Adrenal gland (tissue), 9 donors: ENCODE measurements at regions not wholly inside any gene's neighbourhood (a gene's known extent, or its start where the extent isn't known, plus 50 kb on each side); places are given as distances from the start of the nearest gene placed in this dataset.

ENCODE experiments used
- DNase-seq, 7 donors: peaks; one replicate each; pipeline ENCODE4 v3.0.0-alpha.2; 2019 to 2020
- H3K27ac ChIP-seq, 5 donors: fragments of 200-600 bp; sonication (generic) in 4 of 5; 1 replicate in 3 of 5; 2 replicates in 2 of 5; pipeline versions ENCODE4 v1.5.1 to v1.8.0; 2016 to 2020; ENCODE audit warnings: mild to moderate bottlenecking in 1 of 5
- H3K27me3 ChIP-seq: fragments of 200-600 bp; 2 replicates; pipeline ENCODE4 v1.8.0; 2021
- H3K36me3 ChIP-seq, 2 donors: fragments of 200-600 bp; replicated peaks in 1 of 2; 1 replicate in 1 of 2; 2 replicates in 1 of 2; pipeline versions ENCODE4 v1.5.1 to v1.8.0; 2018 to 2022
- H3K4me1 ChIP-seq, 2 donors: fragments of 200-600 bp; replicated peaks in 1 of 2; 1 replicate in 1 of 2; 2 replicates in 1 of 2; pipeline versions ENCODE4 v1.5.1 to v1.8.0; 2018 to 2021
- H3K4me3 ChIP-seq, 4 donors: fragments of 200-600 bp; sonication (generic) in 3 of 4; one replicate each; pipeline ENCODE4 v1.5.1; 2016 to 2018
- H3K9me3 ChIP-seq, 3 donors: fragments of 200-600 bp; sonication (generic) in 1 of 3; replicated peaks in 1 of 3; 1 replicate in 2 of 3; 2 replicates in 1 of 3; pipeline versions ENCODE4 v1.5.1 to v1.8.0; 2016 to 2021
- CTCF ChIP-seq, 6 experiments: fragments of 450-650 bp in 4 of 6; fragments of 200-600 bp in 2 of 6; sonication (generic) in 1 of 6; IDR thresholded peaks; 1 replicate in 5 of 6; 2 replicates in 1 of 6; pipeline versions ENCODE4 v1.5.1 to v1.8.0; 2016 to 2021; ENCODE audit warnings: antibody characterized with exemption in 6 of 6, mild to moderate bottlenecking in 2 of 6, moderate library complexity in 1 of 6
- POLR2A ChIP-seq, 2 donors: fragments of 450-650 bp; IDR thresholded peaks; one replicate each; pipeline ENCODE4 v1.6.1; 2017; ENCODE audit warnings: antibody characterized with exemption in 2 of 2, mild to moderate bottlenecking in 2 of 2, moderate library complexity in 1 of 2
- whole genome bisulfite sequencing, 4 donors: extraction: QIAGEN DNeasy Blood & Tissue Kit in 2 of 4; methylation state at CpG; one replicate each; pipeline versions ENCODE4 v1.1.5 to v1.1.7; 2013 to 2017; 5-methylcytosine and 5-hydroxymethylcytosine counted together
- intact Hi-C, 2 donors: fragments of 100-400 bp; cut with DNase I; formaldehyde crosslinking; loops; one replicate each; pipeline versions ENCODE4 v1.14.1 to v1.15.0; 2022 to 2023
- donor health status: healthy with polysubstance abuse.
- donor health status: Bipolar disorder and iron deficiency.
- donor health status: DM: yes; HTN: yes; CAD: no.
- donor health status: DM: no; HTN: no; CAD: no.
- donor health status: DM: no; HTN: no; CAD: no.

- Histone ChIP-seq H3K9me3 (no peaks in the 10 kb centered on the region), H3K4me1 (peaks cover 0 to 10% of the 10 kb centered on the region in 2 donors), H3K4me3 (no peak overlapping the region), H3K27me3 (no peaks in the 10 kb centered on the region), H3K36me3 (no peaks in the 10 kb centered on the region), H3K27ac (no peak overlapping the region)
- TF ChIP-seq CTCF (IDR thresholded peaks at IDR 0.05) (no peak), POLR2A (IDR thresholded peaks at IDR 0.05) (no peak)
- intact Hi-C loops = no loop called here
- no peak for DNase-seq
- WGBS, 4 donors = 71 to 80% (median 77%) methylated on average over 3 of the region's 3 CpGs
These were observed 102.5 kb downstream of the SAMD9 start for GRCh38 chr7:93015101-93015778.

GRCh38 chr7:93014410-93014809 is 103.4 kb downstream of the SAMD9 start:
- 42 to 52% (median 47%) methylated on average over 1 of the region's 1 CpG for WGBS, 4 donors
- no peak overlapping the region for H3K27ac ChIP-seq
- TF ChIP-seq CTCF (IDR thresholded peaks at IDR 0.05) (no peak), POLR2A (IDR thresholded peaks at IDR 0.05) (no peak)
- intact Hi-C loops = no loop called here
- no peaks in the 10 kb centered on the region for H3K27me3 ChIP-seq
- no peaks in the 10 kb centered on the region for H3K9me3 ChIP-seq
- H3K4me1 ChIP-seq = peaks cover 0 to 10% of the 10 kb centered on the region in 2 donors
- H3K36me3 ChIP-seq = no peaks in the 10 kb centered on the region
- H3K4me3 ChIP-seq = no peak overlapping the region
- no peak for DNase-seq

GRCh38 chr7:93013446-93014061 is 104.2 kb downstream of the SAMD9 start:
- 91 to 95% (median 94%) methylated on average over 2 of the region's 2 CpGs for WGBS, 4 donors
- no peak for DNase-seq
- intact Hi-C loops = no loop called here

More at GRCh38 chr7:93013446-93014061, 104.2 kb downstream of the SAMD9 start:
- peaks cover 0 to 10% of the 10 kb centered on the region in 2 donors for H3K4me1 ChIP-seq
- H3K36me3 ChIP-seq = no peaks in the 10 kb centered on the region
- H3K9me3 ChIP-seq = no peaks in the 10 kb centered on the region
- TF ChIP-seq CTCF (IDR thresholded peaks at IDR 0.05) (no peak), POLR2A (IDR thresholded peaks at IDR 0.05) (no peak)
- no peak overlapping the region for H3K4me3 ChIP-seq
- H3K27ac ChIP-seq = no peak overlapping the region
- no peaks in the 10 kb centered on the region for H3K27me3 ChIP-seq
